ENCODE measurements at regions not wholly inside any gene's neighbourhood (a gene's known extent, or its start where the extent isn't known, plus 50 kb on each side); places are given as distances from the start of the nearest gene placed in this dataset.

GRCh38 chr6:48750861-48751260 is 639.9 kb upstream of the PTCHD4 start:
- TF ChIP-seq MAX (IDR thresholded peaks at IDR 0.05) (no peak), CTCF (IDR thresholded peaks at IDR 0.05; ENCODE audit: low read depth, low read length, missing input control) (no peak), SP1 (IDR thresholded peaks at IDR 0.05) (no peak), RXRA (IDR thresholded peaks at IDR 0.05) (no peak), YY1 (IDR thresholded peaks at IDR 0.05) (no peak), ATF3 (IDR thresholded peaks at IDR 0.05) (no peak), EGR1 (IDR thresholded peaks at IDR 0.05; ENCODE audit: low read depth in 2 of 2) (no peak), GABPA (IDR thresholded peaks at IDR 0.05 in 1 of 2, conservative IDR thresholded peaks at IDR 0.05 in 1 of 2) (no peak), ZBTB33 (IDR thresholded peaks at IDR 0.05) (no peak), TAF1 (conservative IDR thresholded peaks at IDR 0.05) (no peak), REST (IDR thresholded peaks at IDR 0.05) (no peak), HNF4G (IDR thresholded peaks at IDR 0.05) (no peak)

Data from liver (tissue), 3 donors.